Activated CD8-positive, alpha-beta T cell treated with anti-CD3 and anti-CD28 coated beads for 36 hours (primary cell): ENCODE measurements at regions not wholly inside any gene's neighbourhood (a gene's known extent, or its start where the extent isn't known, plus 50 kb on each side); places are given as distances from the start of the nearest gene placed in this dataset.

Experiments
- ATAC-seq: fragments of 200-7000 bp; cut with Tn5 transposase; one replicate; pipeline ENCODE4 v1.10.0; 2021; ENCODE audit warnings: mild to moderate bottlenecking, moderate library complexity
- CTCF ChIA-PET: fragments of 350-600 bp; sonication (Branson Sonifier 250); formaldehyde crosslinking; loops from one replicate; lab custom pipeline; 2021; ENCODE audit warnings: antibody characterized with exemption; lab: Charles Lee
- POLR2A ChIA-PET: fragments of 350-600 bp; sonication (Branson Sonifier 250); formaldehyde crosslinking; loops from one replicate; lab custom pipeline; 2021; ENCODE audit warnings: antibody characterized with exemption; lab: Charles Lee
- DNase-seq: peaks from one replicate; pipeline ENCODE4 v3.0.0-alpha.2; 2020
- H3K27ac Mint-ChIP-seq: one replicate; pipeline ENCODE4 v1.8.0; 2021; ENCODE audit warnings: mild to moderate bottlenecking, mixed read lengths
- H3K27me3 Mint-ChIP-seq: one replicate; pipeline ENCODE4 v1.8.0; 2021; ENCODE audit warnings: mixed read lengths
- H3K36me3 Mint-ChIP-seq: one replicate; pipeline ENCODE4 v1.8.0; 2021; ENCODE audit warnings: low read depth, mixed read lengths
- H3K4me1 Mint-ChIP-seq: one replicate; pipeline ENCODE4 v1.8.0; 2021; ENCODE audit warnings: low read depth, mixed read lengths
- H3K4me3 Mint-ChIP-seq: one replicate; pipeline ENCODE4 v1.8.0; 2021; ENCODE audit warnings: mild to moderate bottlenecking, moderate library complexity, mixed read lengths
- H3K9me3 Mint-ChIP-seq: one replicate; pipeline ENCODE4 v1.8.0; 2021; ENCODE audit warnings: mixed read lengths
- CTCF ChIP-seq: fragments of 200-600 bp; IDR thresholded peaks from one replicate; pipeline ENCODE4 v1.8.0; 2022; ENCODE audit warnings: antibody characterized with exemption, mild to moderate bottlenecking
- intact Hi-C: fragments of 100-400 bp; cut with micrococcal nuclease; formaldehyde crosslinking; loops from one replicate; pipeline ENCODE4 v1.10.0; 2022

DNA sequence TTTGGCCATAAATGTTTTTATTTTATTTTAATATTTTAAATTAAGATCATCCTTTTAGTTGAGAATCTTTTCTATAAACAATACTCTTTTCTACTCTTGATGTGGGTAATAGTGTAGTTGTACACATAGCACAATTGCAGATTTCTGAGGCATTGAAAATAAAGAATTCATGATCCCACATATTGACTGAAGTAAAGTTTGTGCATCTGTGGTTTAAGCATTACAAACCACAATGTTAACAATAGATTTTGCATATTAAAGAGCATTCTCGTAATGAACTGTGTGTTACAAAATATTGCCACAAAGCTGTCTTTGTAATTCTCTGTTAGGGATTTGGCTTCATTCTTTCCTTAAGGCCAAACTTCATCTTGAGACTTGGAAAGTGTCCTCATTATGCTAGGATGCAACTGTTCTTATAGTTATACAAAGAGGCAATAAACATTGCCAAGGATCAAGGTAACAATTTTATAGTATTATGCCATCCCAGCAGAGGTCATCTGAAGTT, 256.8 kb downstream of the OLFM3 start:
- Mint-ChIP-seq H3K27ac (no peak overlapping the region), H3K4me1 (no peaks in the 10 kb centered on the region), H3K9me3 (no peaks in the 10 kb centered on the region), H3K27me3 (no peaks in the 10 kb centered on the region), H3K36me3 (no peaks in the 10 kb centered on the region), H3K4me3 (no peak overlapping the region)
- DNase-seq (no peak), ATAC-seq (no peak)
- TF ChIP-seq CTCF = no peak
- ChIA-PET POLR2A (no interaction called here), CTCF (no interaction called here)
- intact Hi-C loops = no loop called here

DNA sequence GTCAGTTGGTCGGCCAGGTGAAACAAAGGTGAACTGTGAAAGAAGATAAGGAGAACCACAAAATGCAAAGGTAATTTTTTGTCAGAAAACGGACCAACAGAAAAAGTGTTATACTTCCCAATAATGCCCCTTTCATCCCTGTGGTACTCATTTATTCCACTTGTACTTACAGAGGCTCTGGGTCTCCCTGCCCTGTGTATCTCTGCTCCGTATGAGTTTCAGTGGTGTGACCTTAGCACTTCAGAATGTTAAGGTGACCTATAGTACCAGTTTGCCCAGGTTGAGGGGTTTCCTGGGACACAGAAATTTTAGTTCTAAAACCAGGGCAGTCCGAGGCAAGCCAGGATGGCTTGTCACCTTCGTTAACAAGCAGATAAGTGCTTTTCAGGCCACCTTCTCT, 254.8 kb downstream of the OLFM3 start:
- no peak overlapping the region for H3K4me3 Mint-ChIP-seq
- no peak overlapping the region for H3K27ac Mint-ChIP-seq
- ChIA-PET CTCF (no interaction called here), POLR2A (no interaction called here)
- TF ChIP-seq CTCF = no peak
- H3K27me3 Mint-ChIP-seq = no peaks in the 10 kb centered on the region
- H3K4me1 Mint-ChIP-seq = no peaks in the 10 kb centered on the region
- no peaks in the 10 kb centered on the region for H3K36me3 Mint-ChIP-seq
- intact Hi-C loops = no loop called here
- ATAC-seq (no peak), DNase-seq (no peak)
- H3K9me3 Mint-ChIP-seq = no peaks in the 10 kb centered on the region

DNA sequence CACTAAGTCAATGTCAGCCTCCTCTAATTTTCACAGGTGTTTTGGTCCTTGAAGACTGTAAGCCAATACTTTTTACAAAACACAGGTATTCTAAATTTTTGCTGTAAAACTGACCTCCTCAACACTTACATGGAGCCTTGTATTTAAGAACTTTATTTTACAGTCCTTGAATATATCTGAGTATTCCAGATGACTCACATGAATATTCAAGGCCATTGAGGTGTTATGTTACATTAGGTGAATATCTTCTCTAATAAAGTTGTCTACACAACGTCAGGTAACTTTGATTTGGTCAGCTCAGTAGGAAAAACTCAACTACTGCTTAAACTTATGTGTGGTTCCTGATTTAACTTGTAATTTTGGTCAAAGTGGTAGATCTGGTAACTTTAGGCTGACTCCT, 254.2 kb downstream of the OLFM3 start:
- Mint-ChIP-seq H3K4me3 (no peak overlapping the region), H3K36me3 (no peaks in the 10 kb centered on the region), H3K27ac (no peak overlapping the region), H3K9me3 (no peaks in the 10 kb centered on the region), H3K27me3 (no peaks in the 10 kb centered on the region), H3K4me1 (no peaks in the 10 kb centered on the region)
- no peak for TF ChIP-seq CTCF
- ChIA-PET CTCF (interaction anchor here (1.3 kb wide), 1 partner anchor 22 kb away, joined by 3 read pairs; no protein-coding TSS in a partner anchor), POLR2A (no interaction called here)
- DNase-seq = no peak
- no peak for ATAC-seq
- intact Hi-C loops = no loop called here

DNA sequence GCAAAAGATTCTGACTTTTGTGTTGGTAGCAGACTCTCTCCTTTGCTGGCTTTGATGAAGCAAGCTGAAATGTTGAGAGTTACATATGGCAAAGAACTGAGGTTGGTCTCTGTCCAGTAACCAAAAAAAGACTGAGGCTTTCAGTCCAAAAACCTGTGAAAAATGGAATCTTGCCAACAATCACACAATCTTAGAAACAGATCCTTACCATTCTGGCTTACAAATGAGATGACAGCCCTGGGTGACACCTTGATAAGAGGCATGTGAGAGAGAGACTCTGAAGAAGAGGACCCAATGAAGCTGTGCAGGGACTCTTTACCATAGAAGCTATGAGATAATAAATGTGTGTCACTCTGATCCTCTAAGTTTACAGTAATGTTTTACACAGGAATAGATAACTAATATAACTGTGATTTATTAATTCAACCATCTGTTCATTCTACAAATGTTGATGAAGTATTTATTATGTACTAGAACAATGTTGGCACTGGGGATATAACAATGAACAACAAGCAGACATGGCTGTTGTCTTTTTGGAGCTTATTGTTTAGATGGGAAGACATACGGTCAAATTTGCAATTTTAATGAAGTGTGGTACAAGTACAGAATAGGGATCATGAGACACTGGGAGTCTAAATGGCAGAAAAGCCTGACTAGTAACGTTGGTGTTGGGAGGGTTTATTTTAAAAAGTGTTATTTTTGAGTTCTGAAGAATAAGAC, 251.0 kb downstream of the OLFM3 start:
- intact Hi-C loops = no loop called here
- POLR2A ChIA-PET = no interaction called here
- Mint-ChIP-seq H3K27me3 (no peaks in the 10 kb centered on the region), H3K4me3 (no peak overlapping the region), H3K27ac (no peak overlapping the region), H3K4me1 (no peaks in the 10 kb centered on the region), H3K9me3 (no peaks in the 10 kb centered on the region), H3K36me3 (no peaks in the 10 kb centered on the region)
- DNase-seq = no peak
- CTCF ChIA-PET = no interaction called here
- no peak for TF ChIP-seq CTCF
- ATAC-seq = no peak

- no peaks in the 10 kb centered on the region for H3K36me3 Mint-ChIP-seq
- H3K27ac Mint-ChIP-seq = no peak overlapping the region
- no peaks in the 10 kb centered on the region for H3K4me1 Mint-ChIP-seq
- no peak for ATAC-seq
- no peak for TF ChIP-seq CTCF
- no peak overlapping the region for H3K4me3 Mint-ChIP-seq
- POLR2A ChIA-PET = no interaction called here
- H3K27me3 Mint-ChIP-seq = no peaks in the 10 kb centered on the region
- DNase-seq = no peak
- CTCF ChIA-PET = no interaction called here
- H3K9me3 Mint-ChIP-seq = no peaks in the 10 kb centered on the region
- intact Hi-C loops = no loop called here
Measured at GRCh38 chr1:101748077-101748476, 248.6 kb downstream of the OLFM3 start.
